Activated CD4-positive, alpha-beta T cell treated with anti-CD3 and anti-CD28 coated beads, Interleukin-2, amount 50 U/mL, for 16 hours (primary cell): ENCODE measurements at regions not wholly inside any gene's neighbourhood (a gene's known extent, or its start where the extent isn't known, plus 50 kb on each side); places are given as distances from the start of the nearest gene placed in this dataset.

Source experiments
- DNase-seq: peaks from one replicate; pipeline ENCODE4 v3.0.0-alpha.2; 2020

DNA sequence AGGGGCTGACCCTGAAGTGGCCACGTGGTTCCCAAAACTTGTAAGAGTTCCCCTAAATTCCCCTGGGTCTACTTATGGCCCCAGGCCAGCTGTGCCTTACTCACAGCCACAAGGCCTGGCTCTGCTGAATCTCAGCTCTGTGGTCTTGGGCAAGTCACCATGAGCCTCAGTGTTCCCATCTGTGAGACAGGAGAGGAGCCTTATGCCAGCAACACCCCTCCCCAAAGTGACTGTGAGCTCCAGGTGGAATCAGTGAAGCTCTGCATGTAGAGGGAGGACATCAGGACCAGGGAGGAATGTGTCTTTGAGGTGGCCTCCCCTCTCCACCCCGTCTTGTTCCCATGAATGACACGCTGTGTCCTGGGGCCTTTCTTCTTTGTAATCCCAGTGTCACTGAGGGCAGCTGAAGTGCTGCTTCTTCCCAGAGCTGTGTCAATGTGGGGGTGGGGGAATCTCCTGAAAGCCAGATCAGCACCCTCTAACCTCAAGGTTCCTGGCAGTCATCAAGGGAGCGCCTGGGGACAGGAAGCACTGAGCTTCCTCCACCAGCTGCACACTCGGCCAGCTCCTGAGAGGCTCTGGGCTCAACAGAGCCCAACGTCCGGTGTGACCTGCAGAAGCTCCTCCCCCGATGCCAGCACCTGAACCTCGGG, 258.9 kb downstream of the UACA start:
- DNase-seq, result peak; percentile 66

DNA sequence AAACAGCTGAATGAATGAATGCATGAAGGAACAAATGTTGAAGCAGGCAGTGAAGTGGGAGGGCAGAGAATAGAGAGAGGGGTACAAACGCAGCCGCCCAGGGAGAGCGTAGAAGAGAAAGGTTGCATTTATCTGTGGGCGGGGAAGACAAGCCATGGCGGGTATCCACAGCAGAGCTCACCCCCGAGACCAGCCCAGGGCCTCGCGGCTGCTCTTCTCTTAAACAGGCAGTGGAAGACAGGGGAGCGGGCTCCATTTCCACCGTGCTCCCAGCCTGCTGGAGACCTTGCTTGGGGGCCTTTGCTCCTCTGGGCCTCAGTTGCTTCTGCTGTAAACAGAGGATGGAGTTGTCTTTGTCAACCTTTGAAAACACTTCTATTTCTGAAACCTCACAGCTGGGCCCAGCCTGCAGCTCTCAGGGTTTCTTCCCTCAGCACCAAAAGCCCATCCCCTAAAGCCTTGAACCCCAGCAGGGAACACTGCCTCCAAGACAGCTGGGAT, 259.5 kb downstream of the UACA start:
- no peak for DNase-seq

DNA sequence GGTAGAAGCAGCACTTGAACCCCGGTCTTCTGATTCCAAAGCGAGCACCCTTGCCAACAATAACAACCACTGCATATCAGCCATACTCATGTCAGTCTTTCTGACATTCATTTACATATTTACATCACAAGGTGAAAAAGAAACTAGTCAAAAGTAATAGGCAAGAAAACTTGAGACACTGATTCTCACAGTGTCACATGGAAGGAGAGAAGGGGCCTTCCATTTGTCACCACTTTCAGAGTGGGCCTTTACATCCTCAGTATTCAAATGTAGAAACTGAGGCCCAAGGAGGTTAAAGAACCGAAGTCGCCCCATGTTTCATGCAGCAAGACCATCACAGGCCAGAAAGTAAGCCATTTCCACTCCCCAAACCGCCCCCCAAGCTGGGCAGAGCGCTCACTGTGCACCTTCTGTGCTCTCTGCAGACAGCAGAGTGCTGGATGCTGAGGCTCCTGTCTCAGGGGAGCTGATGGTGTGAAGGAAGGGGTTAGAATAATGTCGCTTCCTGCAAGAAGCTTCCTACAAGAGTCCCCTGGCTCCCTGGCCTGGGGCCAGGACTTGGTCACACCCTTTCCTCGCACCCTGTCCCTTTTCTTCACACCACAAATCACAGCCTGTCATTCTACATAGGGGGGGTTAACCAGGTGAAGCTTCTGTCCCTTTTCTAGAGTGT, 260.1 kb downstream of the UACA start:
- DNase-seq, result no peak

DNA sequence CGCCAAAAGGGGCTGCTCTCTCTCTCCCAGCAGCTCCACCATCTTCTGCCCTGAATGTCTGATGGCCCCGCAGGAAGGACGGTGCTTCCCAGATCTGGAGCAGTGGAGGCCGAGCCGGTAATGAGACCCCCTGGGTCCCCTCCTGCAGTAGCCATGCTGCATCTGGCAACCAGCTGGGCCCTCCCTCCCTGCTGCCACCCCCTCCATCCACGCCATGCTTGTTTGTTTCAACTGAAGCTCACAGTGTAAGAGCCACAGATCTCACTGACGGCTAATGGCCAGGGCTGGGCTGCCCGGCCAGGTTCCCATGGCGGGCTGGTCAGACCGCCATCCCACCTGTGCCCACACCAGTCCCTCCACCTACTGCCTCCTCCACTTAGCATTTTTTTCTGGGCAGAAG, 260.8 kb downstream of the UACA start:
- no peak for DNase-seq

DNA sequence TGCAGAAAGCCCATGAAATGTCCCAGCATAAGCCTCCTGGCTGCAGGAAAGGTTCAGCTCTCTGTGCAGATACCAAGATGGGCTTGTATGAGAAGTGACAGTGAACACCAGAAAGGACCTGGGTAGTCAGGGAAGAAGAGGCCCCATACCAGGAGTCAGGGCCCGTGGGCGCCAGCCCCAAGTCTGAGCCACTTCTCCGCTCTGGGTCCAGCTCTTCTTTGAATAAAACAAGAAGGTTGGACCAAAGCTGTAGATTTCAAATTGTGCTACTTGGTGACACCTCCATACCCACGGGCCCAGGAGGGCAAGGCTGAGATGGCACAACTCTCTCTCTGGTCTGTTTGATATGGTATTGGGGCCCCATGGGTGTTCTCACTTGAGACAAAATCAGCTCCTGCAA, 261.5 kb downstream of the UACA start:
- DNase-seq, result no peak

DNA sequence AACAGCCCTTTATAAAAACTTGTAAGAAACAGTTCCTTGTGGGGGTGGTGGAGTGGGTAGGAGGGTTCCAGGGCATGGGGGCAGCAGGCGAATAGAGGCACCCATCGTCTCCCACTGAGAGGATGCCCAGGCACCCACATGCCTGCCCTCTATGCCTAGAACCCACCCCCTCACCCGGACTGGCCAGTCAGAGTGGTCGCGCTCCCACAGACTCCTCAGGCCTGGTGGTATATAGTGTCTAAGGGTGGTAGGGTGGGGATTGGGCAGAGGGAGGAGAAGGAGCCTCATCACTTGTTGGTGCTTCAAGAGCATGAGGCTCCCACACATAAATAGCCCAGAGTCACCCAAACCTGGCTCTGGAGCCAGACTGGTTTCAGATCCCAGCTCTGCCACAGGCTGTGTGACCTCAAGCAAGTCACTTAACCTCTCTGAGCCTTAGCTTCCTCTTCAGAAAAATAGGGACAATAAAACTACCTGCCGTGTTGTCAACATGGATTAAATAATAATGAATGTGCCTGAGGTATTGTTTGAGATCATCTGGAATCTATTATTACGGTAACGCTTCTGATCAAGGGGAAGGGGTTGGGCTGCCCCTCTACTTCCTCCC, 262.1 kb downstream of the UACA start:
- no peak for DNase-seq

DNA sequence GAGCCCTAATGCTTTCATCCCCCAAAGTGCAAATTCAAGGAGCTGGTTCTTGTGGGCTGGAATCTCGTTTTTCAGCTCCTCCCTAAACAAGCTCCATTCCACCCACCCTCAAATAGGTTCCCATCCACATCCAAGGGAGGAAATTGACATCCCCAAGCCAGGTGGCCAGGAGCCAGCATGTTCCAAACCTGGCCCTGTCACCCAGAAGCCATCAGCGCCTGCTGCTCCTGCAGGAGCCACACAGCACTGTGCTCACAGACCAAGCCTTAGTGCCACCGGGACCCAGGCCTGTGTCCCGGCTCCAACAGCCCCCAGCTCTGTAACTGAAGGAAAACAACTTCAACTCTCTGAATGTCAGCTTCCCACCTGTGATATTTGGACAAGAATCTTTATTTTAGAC, 263.6 kb downstream of the UACA start:
- DNase-seq, result no peak

DNA sequence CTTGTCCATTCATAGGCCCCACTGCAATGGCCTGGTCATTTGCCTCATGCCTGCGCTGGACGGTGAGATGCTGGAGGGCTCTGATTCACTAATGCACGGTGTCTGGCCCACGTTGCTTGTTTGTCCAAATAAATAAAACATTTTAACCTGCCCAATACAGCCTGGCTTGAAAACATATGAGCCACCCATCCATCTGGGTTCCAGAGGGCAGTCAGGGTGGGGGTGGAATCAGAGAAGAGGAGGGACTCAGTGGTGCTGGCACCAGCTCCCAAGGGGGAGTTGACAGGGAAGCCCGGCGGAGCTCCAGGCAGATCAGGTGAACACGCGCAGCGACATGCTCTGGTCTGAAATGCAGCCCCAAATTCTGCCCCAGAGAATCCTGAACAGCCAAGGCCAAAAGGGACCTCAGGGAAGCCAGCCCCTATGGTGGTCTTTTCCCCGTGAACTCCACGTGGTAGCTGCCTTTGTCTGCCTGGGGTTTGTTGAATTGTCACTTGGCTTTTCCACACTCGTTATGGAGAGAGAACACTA, 265.2 kb downstream of the UACA start:
- no peak for DNase-seq

DNA sequence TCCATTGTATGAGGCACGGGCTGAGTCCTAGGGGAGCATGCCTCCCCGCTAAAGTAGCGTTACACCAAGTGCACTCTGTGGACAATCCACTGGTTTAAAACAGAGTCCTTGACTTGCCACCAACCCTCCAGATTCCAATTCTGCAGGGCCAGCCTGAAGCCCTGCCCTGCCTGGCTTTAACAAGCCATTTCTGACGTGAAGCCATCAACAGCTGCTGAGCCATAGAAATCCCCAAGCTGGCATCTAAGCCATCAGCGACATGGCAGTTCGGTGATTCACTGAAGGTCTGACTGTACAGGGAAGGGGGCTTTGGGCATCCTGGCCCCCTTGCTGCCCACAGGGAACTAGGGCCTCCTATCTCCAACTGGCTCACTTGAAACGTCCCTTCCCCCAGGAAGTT, 265.7 kb downstream of the UACA start:
- DNase-seq, result no peak

DNA sequence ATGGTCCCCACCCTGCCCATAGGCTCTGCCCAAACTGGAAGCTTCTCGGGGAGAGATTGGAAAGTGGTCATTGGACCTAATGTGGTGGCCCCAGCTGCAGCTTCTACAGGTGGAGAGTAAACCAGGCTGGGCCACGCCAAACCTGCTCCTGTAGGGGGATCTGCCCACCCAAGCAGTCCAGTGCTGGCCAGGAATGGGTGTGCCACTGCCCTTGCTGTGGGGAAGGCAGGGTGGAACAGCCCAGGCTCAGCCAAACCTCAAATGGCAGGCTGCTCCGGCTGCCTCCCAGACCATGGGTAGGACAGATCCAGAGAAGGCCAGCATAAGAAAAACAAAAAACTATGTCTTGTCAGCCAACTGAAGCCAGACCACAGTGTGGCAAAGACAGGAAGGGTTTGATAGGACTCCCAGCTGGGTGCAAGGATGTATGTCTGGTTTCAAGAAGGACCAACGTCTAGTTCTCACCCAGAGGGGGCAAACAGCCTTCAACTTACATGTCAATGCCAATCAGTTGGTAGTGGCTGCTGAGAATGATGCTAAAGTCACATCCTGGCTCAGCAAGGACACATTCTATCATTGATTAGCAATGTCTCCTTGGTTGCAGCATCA, 267.3 kb downstream of the UACA start:
- no peak for DNase-seq

DNA sequence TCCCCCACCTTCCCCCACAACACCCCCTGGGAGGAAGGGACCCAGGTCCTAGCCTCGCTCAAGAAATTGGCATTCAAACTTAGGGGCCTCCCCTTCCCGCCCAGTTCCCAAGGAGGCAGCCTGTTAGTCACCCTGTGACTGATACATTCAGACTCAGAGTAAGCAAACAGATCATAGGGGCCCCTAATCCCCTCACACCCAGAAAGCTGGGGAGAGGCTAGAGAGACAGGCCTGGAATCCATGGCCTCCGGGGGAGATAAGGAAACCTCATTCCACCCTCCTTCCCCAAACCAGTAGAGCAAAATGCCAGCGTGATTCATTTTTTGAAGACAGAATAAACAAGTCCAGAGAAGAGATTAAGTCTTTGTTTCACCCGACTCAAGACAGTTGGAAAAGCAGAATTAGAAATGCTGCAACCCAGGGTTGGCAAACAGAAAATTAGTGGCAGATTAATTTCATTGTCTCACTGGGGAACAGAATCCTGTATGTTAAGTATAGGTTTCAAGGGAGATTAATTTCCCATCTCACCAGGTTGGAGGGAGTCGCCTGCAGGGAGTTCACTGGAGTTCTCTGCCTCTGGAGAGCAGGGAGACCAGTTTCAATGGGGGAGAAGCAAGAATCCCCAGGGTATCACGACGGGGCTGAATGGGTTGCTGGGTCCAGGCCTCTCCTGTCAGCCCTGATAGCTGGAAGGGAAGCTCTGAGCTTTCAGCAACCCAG, 268.3 kb downstream of the UACA start:
- no peak for DNase-seq

DNA sequence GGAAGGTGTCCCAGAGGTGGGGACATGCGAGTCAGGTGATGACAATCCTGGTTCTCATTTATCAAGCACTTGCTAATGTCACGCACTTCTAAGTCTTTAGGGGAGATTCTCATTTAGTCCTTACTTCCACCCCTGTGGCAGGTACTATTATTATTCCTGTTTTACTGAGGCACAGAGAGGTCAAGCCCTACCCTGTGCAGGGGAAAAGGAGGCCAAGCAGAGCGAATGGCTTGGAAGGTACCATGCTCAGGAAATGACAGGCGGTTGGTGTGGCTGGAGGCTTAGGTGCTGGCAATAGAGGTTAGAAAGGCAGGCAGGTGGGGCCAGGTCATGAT, 268.9 kb downstream of the UACA start:
- DNase-seq, result no peak

DNA sequence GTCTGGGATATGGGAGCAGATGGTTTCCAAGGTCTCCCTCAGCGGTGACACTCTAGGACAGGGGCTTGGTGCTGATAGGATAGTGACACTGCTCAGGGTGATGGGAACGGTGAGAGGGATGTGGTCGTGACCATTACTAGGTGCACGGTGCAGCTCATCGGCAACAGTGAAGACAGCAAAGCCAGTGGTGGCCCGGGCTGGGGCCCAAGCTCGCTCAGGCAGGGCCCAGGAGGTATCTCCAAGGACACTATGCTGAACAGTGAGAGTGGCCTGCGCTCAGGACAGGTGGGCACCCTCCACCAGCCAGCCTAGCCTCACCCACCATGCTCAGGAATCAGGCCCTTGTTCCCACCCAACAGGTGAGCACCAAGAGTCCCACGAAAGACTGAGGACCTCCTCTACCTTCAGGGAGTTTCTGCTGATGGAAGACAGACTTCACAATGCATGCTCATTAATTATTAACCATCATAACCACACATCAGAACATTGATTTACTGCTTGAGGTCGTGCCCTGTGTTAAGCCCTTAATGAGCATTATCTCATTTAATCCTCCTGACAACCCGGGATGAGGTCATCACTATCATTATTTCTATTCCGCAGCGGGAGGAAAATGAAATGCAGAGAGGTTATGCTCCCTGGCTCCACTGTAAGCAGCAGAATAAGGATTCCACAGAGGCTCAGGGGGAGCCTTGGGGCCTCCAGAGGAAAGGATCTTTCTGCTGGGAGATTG, 269.4 kb downstream of the UACA start:
- no peak for DNase-seq

DNA sequence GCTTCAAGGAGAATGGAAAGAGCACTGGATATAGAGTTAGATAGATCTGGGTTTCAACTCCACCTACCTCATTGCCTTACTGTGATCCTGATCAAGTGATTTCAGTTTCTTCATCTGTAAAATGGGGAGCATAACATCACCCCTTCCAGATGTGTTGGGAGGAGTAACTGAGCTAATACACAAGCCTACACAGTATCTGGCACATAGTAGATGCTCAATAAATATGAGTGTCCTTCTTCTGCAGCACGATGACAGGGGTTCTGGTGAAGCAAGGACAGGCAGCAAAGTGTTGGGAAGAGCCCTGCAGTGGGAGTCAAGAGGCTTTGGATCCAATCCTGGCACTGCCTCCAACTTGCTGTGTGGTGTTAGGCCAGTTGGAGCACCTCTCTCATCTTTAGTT, 270.0 kb downstream of the UACA start:
- DNase-seq, result no peak

DNA sequence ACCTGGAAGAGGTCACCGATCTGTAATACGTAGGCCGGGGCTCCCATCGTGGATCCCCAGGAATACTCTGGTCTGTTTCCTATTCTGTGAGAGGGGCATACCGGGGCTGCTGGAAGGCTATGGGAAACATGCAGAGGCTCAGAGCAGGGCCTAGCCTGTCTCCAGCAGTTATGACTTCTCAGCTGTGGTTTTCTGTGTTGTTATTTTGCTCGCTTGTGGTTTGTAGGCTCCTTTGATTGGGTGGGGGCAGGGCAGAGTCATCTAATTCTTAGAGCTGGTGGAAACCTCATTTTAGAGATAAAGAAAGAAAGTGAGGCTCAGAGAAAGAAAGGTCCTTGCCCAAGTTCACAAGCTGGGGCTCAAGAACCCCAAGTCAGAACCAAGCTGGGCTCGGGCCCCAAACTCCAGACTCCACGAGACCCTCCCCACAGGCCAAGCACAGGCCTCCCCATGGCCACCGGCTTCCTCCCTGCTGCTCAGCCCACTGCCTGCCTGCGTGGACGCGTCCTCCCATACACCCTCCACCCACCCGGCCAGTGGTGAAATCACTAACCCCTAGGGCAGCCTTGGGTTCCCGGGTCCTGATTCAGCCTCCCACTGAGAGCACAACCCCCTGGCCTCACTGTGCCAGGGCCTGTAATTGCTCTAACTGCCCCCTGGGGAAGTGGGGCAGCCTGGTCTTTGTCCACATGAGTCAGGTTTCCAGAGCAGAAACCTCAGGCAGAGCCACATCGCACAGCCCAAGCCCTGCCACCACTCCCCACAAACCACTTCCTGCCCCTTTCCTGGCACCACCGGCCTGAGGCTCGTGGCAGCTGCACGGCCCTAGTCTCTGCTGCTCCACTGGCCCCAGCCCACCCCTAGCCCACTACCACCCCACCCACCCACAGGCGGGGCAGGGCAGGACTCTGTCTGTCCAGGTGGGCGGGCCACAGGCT, 270.8 kb downstream of the UACA start:
- DNase-seq, result peak; percentile 95

DNA sequence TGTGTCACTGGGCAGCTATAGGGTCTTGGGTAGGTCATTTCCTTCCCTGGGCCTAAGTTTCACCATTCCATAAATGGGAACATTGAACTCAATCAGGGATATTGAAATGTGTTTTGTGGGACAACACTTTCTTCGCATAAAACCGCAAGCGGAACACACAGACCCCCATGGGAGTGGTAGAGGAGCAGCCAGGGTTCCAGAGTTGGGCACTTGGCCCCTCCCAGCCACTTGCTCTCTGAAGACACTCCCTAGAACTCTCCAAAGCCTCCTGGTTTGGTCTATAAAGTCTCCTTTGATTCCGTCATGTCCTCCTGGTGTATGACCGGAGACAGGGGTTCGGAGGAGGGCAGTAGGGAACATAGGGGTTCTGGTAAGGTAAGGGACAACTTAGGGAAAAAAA, 271.7 kb downstream of the UACA start:
- DNase-seq, result no peak

DNA sequence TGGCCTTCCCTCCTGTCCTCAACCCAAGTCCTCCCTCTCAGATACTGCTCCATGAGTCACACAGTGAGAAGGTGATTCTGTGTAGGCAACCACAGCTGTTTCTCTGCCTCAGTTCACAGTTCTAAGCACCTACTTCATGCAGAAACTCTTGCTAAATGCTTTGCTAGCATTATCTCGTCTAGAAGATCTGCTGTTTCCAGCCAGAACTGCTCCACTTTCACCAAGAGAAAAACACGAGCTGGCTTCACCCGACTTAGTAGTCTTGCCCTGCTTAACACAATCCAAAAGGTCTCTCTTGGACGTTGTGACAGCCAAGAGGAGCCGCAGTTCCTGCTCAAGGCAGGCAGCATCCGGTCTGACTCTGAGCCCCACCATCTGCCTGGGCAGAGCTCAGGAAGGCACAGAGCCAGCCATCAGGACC, 272.1 kb downstream of the UACA start:
- DNase-seq, result peak; percentile 66

DNA sequence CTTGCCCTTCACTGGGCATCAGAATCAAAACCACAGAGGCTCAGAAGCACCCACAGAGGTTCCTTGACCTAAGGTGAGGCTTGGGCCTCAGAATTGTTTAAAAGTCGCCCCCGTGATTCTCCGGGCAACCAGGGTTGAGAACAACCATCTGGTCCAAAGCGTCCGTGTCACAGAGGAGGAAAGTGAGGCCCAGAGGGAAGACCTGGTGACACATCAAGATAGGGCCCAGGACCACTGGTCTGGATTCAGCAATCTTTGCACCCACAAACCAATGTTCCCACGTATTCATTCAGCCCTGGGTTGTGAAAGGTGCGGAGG, 272.6 kb downstream of the UACA start:
- no peak for DNase-seq

DNA sequence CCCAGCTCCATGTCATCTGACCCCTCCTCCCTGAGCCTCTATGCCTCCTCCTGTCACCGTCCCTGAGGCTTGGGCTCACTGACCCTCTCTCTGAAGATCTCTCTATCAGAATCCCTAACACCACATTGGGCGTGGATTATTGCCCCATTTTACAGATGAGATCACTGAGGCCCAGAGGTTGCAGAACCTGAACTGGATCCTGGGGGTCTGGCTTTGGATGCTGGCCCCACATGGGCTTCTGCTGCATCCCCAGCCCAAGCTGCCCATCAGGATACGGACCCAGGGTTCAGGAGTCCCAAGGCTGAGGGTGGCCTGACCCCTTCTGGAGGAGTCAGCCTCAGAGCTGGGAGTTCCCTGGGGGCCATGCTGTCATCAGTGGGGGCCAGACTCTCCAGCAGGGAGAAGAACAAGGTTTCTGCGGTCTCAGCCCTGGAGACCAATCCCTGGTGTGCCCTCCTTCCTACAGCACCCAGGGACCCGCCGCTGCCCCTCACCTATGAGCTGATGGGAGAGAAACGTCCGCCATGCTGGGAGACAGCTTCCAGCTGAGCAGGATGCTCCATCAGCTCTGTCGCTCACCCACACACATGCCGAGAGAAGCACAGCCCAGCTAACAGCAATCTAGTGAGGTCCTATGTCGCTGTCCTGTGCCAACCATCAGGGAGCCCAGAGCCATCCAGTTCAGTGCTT, 273.1 kb downstream of the UACA start:
- no peak for DNase-seq

DNA sequence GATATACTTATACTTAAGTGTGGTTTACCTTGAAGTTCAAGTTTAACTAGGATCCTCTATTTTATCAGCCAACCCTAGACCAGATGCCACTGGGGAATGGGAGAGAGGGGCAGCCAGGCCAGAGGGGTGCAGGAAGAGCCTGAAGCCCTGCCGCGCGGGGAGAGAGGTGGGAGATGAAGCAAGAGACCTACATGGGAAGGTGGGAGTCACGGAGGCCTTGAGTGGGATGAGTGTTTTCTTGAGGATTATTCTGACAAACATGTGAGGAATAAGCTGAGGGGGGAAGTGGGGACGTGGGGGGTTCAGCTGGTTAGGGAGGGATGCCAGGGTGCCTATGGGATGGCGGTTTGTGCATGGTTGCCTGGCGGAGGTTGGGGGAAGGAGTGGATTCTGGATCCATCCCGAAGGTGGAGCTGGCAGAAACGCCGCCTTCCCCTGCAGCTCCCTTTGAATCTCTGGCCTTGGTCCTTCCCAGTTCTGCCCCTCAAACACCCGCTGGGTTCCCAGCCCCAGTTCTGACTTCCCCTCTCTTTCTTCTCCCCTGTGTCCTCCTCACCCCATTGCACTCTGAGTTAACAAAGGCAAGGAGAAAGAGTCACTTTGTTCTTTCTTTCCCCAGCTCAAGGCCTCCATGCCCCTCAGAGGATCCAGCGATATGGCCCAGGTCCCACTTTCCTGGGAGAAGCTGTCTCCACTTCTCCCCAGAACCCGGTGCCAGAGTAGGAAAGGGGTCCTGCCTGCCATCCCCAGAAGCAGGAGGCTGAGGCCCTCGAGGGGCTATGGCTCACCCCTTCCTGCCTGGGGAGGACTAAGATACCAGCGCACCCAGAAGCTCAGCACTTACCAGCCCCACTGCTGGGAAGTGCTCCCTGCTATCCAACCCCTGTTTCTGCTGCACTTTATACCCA, 274.2 kb downstream of the UACA start:
- no peak for DNase-seq
